H9 (cell line): ENCODE measurements at regions not wholly inside any gene's neighbourhood (a gene's known extent, or its start where the extent isn't known, plus 50 kb on each side); places are given as distances from the start of the nearest gene placed in this dataset.

Experiments
- DNase-seq: peaks from one replicate; pipeline ENCODE4 v3.0.0-alpha.2; 2017
- H2AFZ ChIP-seq: one replicate; pipeline ENCODE4 v1.6.1; 2013; ENCODE audit warnings: mild to moderate bottlenecking, low read length, control low read depth, moderate library complexity
- H2AK5ac ChIP-seq: 2 replicates; pipeline ENCODE4 v1.6.1; 2013; ENCODE audit warnings: low read length, control low read depth, mixed read lengths; ENCODE audit not compliant: insufficient read length
- H2BK120ac ChIP-seq: one replicate; pipeline ENCODE4 v1.6.1; 2013; ENCODE audit warnings: low read depth, mild to moderate bottlenecking, low read length, control low read depth, inconsistent platforms; ENCODE audit not compliant: poor library complexity, severe bottlenecking
- H2BK12ac ChIP-seq: 2 replicates; pipeline ENCODE4 v1.6.1; 2013; ENCODE audit warnings: low read length, control low read depth, mixed read lengths, low read depth; ENCODE audit not compliant: insufficient read length
- H2BK15ac ChIP-seq: 2 replicates; pipeline ENCODE4 v1.6.1; 2013; ENCODE audit warnings: low read depth, low read length, control low read depth
- H2BK20ac ChIP-seq: one replicate; pipeline ENCODE4 v1.6.1; 2013; ENCODE audit warnings: low read depth, mild to moderate bottlenecking, low read length, control low read depth, inconsistent platforms; ENCODE audit not compliant: poor library complexity, severe bottlenecking
- H2BK5ac ChIP-seq: 2 replicates; pipeline ENCODE4 v1.6.1; 2013; ENCODE audit warnings: low read length, control low read depth, mixed read lengths; ENCODE audit not compliant: insufficient read length
- H3K14ac ChIP-seq: 2 replicates; pipeline ENCODE4 v1.6.1; 2013; ENCODE audit warnings: low read length, control low read depth; ENCODE audit not compliant: insufficient read depth
- H3K18ac ChIP-seq: 2 replicates; pipeline ENCODE4 v1.6.1; 2013; ENCODE audit warnings: low read depth, mild to moderate bottlenecking, mixed read lengths, low read length, control low read depth; ENCODE audit not compliant: insufficient read length
- H3K23ac ChIP-seq: 2 replicates; pipeline ENCODE4 v1.6.1; 2013; ENCODE audit warnings: low read length, control low read depth, mixed read lengths, low read depth; ENCODE audit not compliant: insufficient read length
- H3K23me2 ChIP-seq: 2 replicates; pipeline ENCODE4 v1.6.1; 2013; ENCODE audit warnings: low read depth, mild to moderate bottlenecking, mixed read lengths, low read length, control low read depth; ENCODE audit not compliant: insufficient read length, poor library complexity, severe bottlenecking
- H3K27ac ChIP-seq: 2 replicates; pipeline ENCODE4 v1.5.1; 2013; ENCODE audit warnings: low read length, control low read depth, mixed read lengths, low read depth; ENCODE audit not compliant: insufficient read length
- H3K27me3 ChIP-seq: 2 replicates; pipeline ENCODE4 v1.6.1; 2013; ENCODE audit warnings: low read length, control low read depth, inconsistent platforms; ENCODE audit not compliant: insufficient read depth
- H3K4ac ChIP-seq: 2 replicates; pipeline ENCODE4 v1.6.1; 2013; ENCODE audit warnings: low read depth, mild to moderate bottlenecking, control low read depth, inconsistent platforms, low read length, moderate library complexity
- H3K4me1 ChIP-seq: 2 replicates; pipeline ENCODE4 v1.6.1; 2013; ENCODE audit warnings: low read length, control low read depth, inconsistent platforms; ENCODE audit not compliant: insufficient read depth
- H3K4me2 ChIP-seq: 2 replicates; pipeline ENCODE4 v1.6.1; 2013; ENCODE audit warnings: low read length, control low read depth, mixed read lengths; ENCODE audit not compliant: insufficient read length, insufficient read depth
- H3K56ac ChIP-seq: 2 replicates; pipeline ENCODE4 v1.6.1; 2013; ENCODE audit warnings: low read depth, mild to moderate bottlenecking, mixed read lengths, low read length, control low read depth; ENCODE audit not compliant: insufficient read length
- H3K79me1 ChIP-seq: 2 replicates; pipeline ENCODE4 v1.6.1; 2013; ENCODE audit warnings: low read depth, mild to moderate bottlenecking, moderate library complexity, low read length, control low read depth, inconsistent platforms; ENCODE audit not compliant: insufficient read depth, poor library complexity, severe bottlenecking
- H3K79me2 ChIP-seq: 2 replicates; pipeline ENCODE4 v1.6.1; 2013; ENCODE audit warnings: low read length, control low read depth, inconsistent platforms; ENCODE audit not compliant: insufficient read depth
- H3K9ac ChIP-seq: 2 replicates; pipeline ENCODE4 v1.6.1; 2013; ENCODE audit warnings: low read length, control low read depth, mixed read lengths; ENCODE audit not compliant: insufficient read length; ENCODE audit errors: extremely low read depth
- H3K9me3 ChIP-seq: one replicate; pipeline ENCODE4 v1.6.1; 2013; ENCODE audit warnings: low read depth, low read length, inconsistent platforms; ENCODE audit not compliant: control insufficient read depth
- H3T11ph ChIP-seq: one replicate; pipeline ENCODE4 v1.6.1; 2013; ENCODE audit warnings: mild to moderate bottlenecking, low read length, control low read depth, inconsistent platforms
- H4K20me1 ChIP-seq: one replicate; pipeline ENCODE4 v1.6.1; 2013; ENCODE audit not compliant: control insufficient read depth, insufficient read length, insufficient read depth
- H4K5ac ChIP-seq: 2 replicates; pipeline ENCODE4 v1.6.1; 2013; ENCODE audit warnings: low read depth, mild to moderate bottlenecking, mixed read lengths, low read length, control low read depth; ENCODE audit not compliant: insufficient read length
- H4K8ac ChIP-seq: replicated peaks from 2 replicates; pipeline ENCODE4 v1.6.1; 2013; ENCODE audit warnings: low read length, control low read depth, mixed read lengths, low read depth; ENCODE audit not compliant: insufficient read length
- H4K91ac ChIP-seq: 2 replicates; pipeline ENCODE4 v1.6.1; 2013; ENCODE audit warnings: low read depth, mild to moderate bottlenecking, moderate library complexity, mixed read lengths, low read length, control low read depth; ENCODE audit not compliant: insufficient read length
- H3K27ac Mint-ChIP-seq, 3 experiments: 2 replicates in 2 of 3; 3 replicates in 1 of 3; pipeline ENCODE4 v1.8.0; 2020 to 2021; ENCODE audit warnings: mixed read lengths in 3 of 3, mild to moderate bottlenecking in 1 of 3, moderate library complexity in 1 of 3
- H3K27me3 Mint-ChIP-seq: 2 replicates; pipeline ENCODE4 v1.8.0; 2021; ENCODE audit warnings: low read depth, mild to moderate bottlenecking, moderate library complexity, mixed read lengths
- H3K36me3 Mint-ChIP-seq, 3 experiments: 2 replicates in 2 of 3; 3 replicates in 1 of 3; pipeline ENCODE4 v1.8.0; 2020 to 2021; ENCODE audit warnings: low read depth in 3 of 3, mixed read lengths in 3 of 3; ENCODE audit not compliant: insufficient read depth in 1 of 3
- H3K4me1 Mint-ChIP-seq, 2 experiments: 2 replicates each; pipeline ENCODE4 v1.8.0; 2020; ENCODE audit warnings: mixed read lengths in 2 of 2
- H3K4me3 Mint-ChIP-seq, 2 experiments: 2 replicates in 1 of 2; 3 replicates in 1 of 2; pipeline ENCODE4 v1.8.0; 2020 to 2021; ENCODE audit warnings: mild to moderate bottlenecking in 2 of 2, mixed read lengths in 2 of 2, moderate library complexity in 1 of 2
- H3K9me3 Mint-ChIP-seq, 2 experiments: 2 replicates in 1 of 2; 3 replicates in 1 of 2; pipeline ENCODE4 v1.8.0; 2020; ENCODE audit warnings: mild to moderate bottlenecking in 2 of 2, mixed read lengths in 2 of 2, moderate library complexity in 1 of 2
- CTCF ChIP-seq: fragments of 200-600 bp; sonication (generic); conservative IDR thresholded peaks from 3 replicates; pipeline ENCODE4 v1.8.0; 2021; ENCODE audit warnings: antibody characterized with exemption, mild to moderate bottlenecking
- WGBS: extraction: QIAGEN DNeasy Blood & Tissue Kit; methylation state at CpG from one replicate; pipeline ENCODE4 v1.1.7; 2013; ENCODE audit warnings: missing lambda C conversion rate, low lambda C conversion rate, mixed read lengths; ENCODE audit not compliant: insufficient read length; ENCODE audit errors: extremely low coverage; 5-methylcytosine and 5-hydroxymethylcytosine counted together

GRCh38 chr18:5738526-5738925 is 156.8 kb downstream of the TMEM200C start:
- Histone ChIP-seq H4K5ac (no peak overlapping the region), H2BK120ac (no peak overlapping the region), H3K18ac (no peak overlapping the region), H3K14ac (no peak overlapping the region), H3T11ph (no peak overlapping the region), H2BK15ac (no peak overlapping the region), H4K8ac (no peak overlapping the region), H3K9ac (no peak overlapping the region), H2BK20ac (no peak overlapping the region), H4K91ac (no peak overlapping the region), H2BK12ac (no peak overlapping the region), H3K4me1 (no peaks in the 10 kb centered on the region), H3K27me3 (no peaks in the 10 kb centered on the region), H3K4ac (no peak overlapping the region), H3K23ac (no peak overlapping the region), H3K23me2 (no peaks in the 10 kb centered on the region), H4K20me1 (no peaks in the 10 kb centered on the region), H2AFZ (no peak overlapping the region), H2AK5ac (no peak overlapping the region), H3K79me1 (no peaks in the 10 kb centered on the region), H3K56ac (no peak overlapping the region), H3K27ac (no peak overlapping the region), H2BK5ac (no peak overlapping the region), H3K4me2 (no peak overlapping the region), H3K79me2 (no peaks in the 10 kb centered on the region), H3K9me3 (no peaks in the 10 kb centered on the region)
- no peak for TF ChIP-seq CTCF
- Mint-ChIP-seq H3K36me3 (no peaks in the 10 kb centered on the region), H3K4me3 (no peak overlapping the region), H3K4me1 (peaks cover 3 to 9% of the 10 kb centered on the region in 2 experiments; a peak in 2 of 4 replicates), H3K27me3 (peaks cover 3% of the 10 kb centered on the region; the same call in 1 of the 2 replicates), H3K9me3 (no peaks in the 10 kb centered on the region), H3K27ac (no peak overlapping the region)
- no peak for DNase-seq
- WGBS, result no CpG with 5 or more reads among the region's 4 CpGs
